Neuron (in vitro differentiated cells): ENCODE measurements at regions not wholly inside any gene's neighbourhood (a gene's known extent, or its start where the extent isn't known, plus 50 kb on each side); places are given as distances from the start of the nearest gene placed in this dataset.

Source experiments
- H2AFZ ChIP-seq: one replicate; pipeline ENCODE4 v1.6.1; 2013; ENCODE audit warnings: low read depth, mild to moderate bottlenecking, inconsistent platforms, low read length, moderate library complexity
- H3K27me3 ChIP-seq: one replicate; pipeline ENCODE4 v1.6.1; 2013; ENCODE audit warnings: low read length; ENCODE audit not compliant: insufficient read depth
- H3K36me3 ChIP-seq: one replicate; pipeline ENCODE4 v1.6.1; 2013; ENCODE audit warnings: low read length; ENCODE audit not compliant: insufficient read depth
- H3K4me1 ChIP-seq: one replicate; pipeline ENCODE4 v1.6.1; 2013; ENCODE audit warnings: low read length; ENCODE audit not compliant: insufficient read depth
- H3K4me3 ChIP-seq: 2 replicates; pipeline ENCODE4 v1.5.1; 2013; ENCODE audit warnings: mild to moderate bottlenecking, low read length, moderate library complexity
- H3K9me3 ChIP-seq: one replicate; pipeline ENCODE4 v1.6.1; 2013; ENCODE audit warnings: low read length

DNA sequence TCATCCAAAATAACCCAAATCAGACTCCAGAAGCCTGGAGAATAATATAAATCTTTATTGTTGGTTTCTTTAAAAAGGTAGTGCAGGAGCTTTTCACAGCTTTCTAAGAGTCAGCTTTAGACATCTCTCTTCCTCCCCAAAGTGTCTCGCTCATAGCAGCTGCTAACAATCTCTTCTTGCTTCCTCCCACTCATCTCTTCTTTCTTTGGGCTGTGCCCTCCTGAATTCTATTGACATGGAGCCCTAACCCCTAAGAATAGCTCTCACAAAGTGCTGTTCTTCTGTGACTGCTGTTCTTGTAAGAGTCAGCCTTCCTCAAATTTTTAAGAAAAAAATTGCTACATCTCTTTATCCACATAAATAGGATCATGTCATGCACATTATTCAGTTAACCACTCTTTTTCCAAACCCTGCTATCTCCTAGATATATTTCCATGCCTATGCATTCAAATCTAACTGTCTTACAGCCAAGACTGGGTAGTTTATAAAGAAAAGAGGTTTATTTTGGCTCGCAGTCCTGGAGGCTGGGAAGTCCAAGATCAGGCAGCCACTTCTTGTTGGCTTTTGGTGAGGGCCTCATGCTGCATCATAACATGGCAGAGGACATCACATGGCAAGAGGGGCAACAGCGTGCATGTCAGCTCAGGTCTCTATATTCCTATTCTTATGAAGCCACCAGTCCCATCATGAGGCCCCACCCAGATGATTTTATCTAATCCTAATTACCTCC lies 301.0 kb upstream of the POU3F1 start:
- Histone ChIP-seq H3K9me3 (peaks cover 3% of the 10 kb centered on the region), H3K27me3 (no peaks in the 10 kb centered on the region), H3K4me3 (no peak overlapping the region), H3K36me3 (no peaks in the 10 kb centered on the region), H2AFZ (no peak overlapping the region), H3K4me1 (peaks cover 5% of the 10 kb centered on the region)

DNA sequence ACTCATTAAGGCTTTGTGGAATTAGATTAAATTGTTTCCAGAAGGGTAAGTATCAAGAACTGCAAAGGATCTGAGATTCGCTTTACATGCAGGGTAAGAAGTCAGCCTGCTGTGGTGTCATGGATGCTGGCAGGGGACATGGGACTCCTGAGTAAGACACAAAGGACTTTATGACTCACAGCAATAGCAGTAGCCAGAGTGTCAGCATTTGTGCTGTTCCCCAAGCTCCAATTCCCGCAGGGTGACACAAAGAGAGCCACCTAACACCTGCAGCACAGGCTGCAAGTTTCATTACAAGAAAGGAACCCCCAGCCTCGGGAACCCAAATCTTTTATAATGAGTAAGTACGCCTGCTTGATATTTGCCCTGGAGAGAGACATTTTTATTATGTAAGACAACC lies 298.1 kb upstream of the POU3F1 start:
- Histone ChIP-seq H3K9me3 (peaks cover 3% of the 10 kb centered on the region), H3K4me3 (no peak overlapping the region), H2AFZ (no peak overlapping the region)

DNA sequence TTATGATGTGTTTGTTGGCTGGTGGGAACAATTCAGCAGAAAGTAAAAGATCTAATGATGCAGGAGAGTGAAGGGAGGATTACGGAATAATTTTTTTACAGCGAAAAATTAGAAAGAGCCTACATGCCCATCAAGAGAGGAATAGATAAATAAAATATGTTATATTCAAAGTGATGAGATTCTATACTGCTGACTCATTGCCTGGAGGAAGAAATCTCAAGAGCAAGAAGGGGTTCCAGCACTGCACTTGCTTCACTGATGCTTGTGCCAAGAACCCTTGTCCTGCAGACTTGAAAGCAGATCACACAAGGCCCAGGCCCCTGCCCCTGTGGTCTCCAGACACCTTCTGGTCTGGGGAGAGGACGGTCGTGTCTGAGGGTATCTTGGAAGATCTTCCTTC lies 295.1 kb upstream of the POU3F1 start:
- no peak overlapping the region for H2AFZ ChIP-seq
- H3K36me3 ChIP-seq: no peaks in the 10 kb centered on the region
- H3K4me3 ChIP-seq: no peak overlapping the region
- no peaks in the 10 kb centered on the region for H3K27me3 ChIP-seq
- H3K9me3 ChIP-seq: no peaks in the 10 kb centered on the region
- H3K4me1 ChIP-seq: peaks cover 5% of the 10 kb centered on the region

More for the DNA sequence above, 298.1 kb upstream of the POU3F1 start:
- Histone ChIP-seq H3K36me3 (no peaks in the 10 kb centered on the region), H3K27me3 (no peaks in the 10 kb centered on the region), H3K4me1 (peaks cover 5% of the 10 kb centered on the region)

DNA sequence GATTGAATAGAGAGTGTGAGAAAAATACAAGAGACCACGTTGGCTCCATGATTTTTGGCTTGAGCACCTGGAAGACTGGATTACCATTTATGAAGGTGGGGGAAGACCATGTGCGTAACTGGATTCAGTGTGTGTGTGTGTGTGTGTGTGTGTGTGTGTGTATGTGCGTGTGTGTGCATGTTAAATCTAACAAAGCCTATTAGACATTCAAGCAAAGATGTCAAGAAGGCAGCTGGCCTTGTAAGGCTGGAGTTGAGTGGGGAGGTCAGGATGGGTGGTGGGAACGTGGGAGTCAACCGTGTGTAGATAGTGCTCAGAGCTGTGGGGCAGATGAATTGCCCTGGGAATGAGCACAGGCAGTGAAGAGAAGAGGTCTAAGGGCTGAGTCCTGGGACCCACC lies 293.8 kb upstream of the POU3F1 start:
- H3K36me3 ChIP-seq: no peaks in the 10 kb centered on the region
- H3K27me3 ChIP-seq: no peaks in the 10 kb centered on the region
- H3K4me1 ChIP-seq: peaks cover 5% of the 10 kb centered on the region
- H3K9me3 ChIP-seq: no peaks in the 10 kb centered on the region
- no peak overlapping the region for H3K4me3 ChIP-seq
- no peak overlapping the region for H2AFZ ChIP-seq

DNA sequence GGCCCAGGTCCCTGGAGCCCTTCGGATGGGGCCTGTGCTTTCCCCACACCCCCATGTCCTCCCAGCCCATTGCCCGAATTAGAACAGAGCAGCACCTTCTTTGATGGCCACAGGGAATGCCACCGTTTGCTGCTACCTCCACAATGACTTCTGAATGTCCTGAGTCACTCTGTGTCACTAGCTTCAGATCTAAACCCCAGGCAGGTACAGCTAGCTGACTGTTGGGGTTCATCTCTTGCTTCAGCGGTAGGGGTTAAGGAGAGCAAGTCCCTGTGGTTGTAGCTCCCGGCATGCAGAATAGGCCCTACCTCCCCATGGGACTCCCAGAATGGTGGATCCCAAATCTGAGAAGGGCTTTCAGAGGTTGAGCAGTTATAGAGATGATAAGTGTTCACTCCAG lies 291.1 kb upstream of the POU3F1 start:
- peaks cover 2% of the 10 kb centered on the region for H3K9me3 ChIP-seq
- H3K4me1 ChIP-seq: no peaks in the 10 kb centered on the region
- H3K36me3 ChIP-seq: no peaks in the 10 kb centered on the region
- H3K4me3 ChIP-seq: no peak overlapping the region
- H2AFZ ChIP-seq: no peak overlapping the region
- no peaks in the 10 kb centered on the region for H3K27me3 ChIP-seq

DNA sequence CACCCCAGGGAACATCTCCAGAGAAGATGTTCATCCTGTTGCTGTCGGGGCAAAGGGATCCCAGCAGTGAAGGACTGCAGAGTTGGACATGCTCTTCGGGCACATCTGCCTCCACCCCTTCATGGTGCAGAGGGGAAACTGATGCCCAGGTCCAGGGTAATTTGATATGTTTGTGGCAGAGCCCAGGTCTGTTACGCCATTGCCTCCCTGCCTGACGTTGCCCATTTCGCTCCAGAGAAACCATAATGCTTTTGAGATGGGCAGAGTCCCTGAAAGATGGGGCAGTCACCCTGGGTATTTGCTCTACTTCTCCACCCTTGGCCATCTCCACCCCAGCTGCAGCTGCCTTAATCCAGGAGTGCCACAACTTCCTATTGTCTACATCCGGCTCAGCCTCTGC lies 290.4 kb upstream of the POU3F1 start:
- Histone ChIP-seq H3K4me3 (no peak overlapping the region), H3K36me3 (no peaks in the 10 kb centered on the region), H3K27me3 (no peaks in the 10 kb centered on the region), H2AFZ (no peak overlapping the region), H3K4me1 (no peaks in the 10 kb centered on the region), H3K9me3 (peaks cover 2% of the 10 kb centered on the region)

DNA sequence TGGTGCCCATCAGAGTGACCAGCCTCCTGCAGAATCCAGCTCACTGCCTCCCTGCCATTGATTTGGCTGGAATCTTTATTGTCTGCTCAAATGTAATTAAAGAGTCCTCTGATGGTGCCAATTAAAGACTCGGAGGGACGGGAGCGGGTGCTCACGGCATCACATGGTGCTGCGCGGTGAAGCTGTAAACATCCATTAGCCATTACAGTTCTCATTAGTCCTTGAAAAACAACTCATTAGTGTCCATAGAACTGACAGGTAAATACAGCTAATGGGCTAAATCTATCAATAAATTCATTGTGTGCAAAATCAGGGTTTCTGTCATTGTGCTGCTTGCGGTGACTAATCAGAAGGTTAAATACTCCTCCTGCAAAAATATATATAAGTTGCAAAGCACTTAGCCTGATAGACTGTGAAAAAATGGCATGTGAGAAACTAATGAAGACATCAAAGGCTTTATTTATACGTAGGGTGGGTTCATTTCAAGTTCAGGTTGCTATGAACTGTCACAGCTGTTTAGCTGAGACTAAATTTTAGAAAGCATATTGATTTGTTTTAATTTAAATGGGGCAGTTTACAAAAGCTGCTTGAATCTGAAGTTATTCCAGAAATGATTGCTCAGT lies 289.8 kb upstream of the POU3F1 start:
- H3K36me3 ChIP-seq: no peaks in the 10 kb centered on the region
- no peaks in the 10 kb centered on the region for H3K27me3 ChIP-seq
- no peak overlapping the region for H3K4me3 ChIP-seq

DNA sequence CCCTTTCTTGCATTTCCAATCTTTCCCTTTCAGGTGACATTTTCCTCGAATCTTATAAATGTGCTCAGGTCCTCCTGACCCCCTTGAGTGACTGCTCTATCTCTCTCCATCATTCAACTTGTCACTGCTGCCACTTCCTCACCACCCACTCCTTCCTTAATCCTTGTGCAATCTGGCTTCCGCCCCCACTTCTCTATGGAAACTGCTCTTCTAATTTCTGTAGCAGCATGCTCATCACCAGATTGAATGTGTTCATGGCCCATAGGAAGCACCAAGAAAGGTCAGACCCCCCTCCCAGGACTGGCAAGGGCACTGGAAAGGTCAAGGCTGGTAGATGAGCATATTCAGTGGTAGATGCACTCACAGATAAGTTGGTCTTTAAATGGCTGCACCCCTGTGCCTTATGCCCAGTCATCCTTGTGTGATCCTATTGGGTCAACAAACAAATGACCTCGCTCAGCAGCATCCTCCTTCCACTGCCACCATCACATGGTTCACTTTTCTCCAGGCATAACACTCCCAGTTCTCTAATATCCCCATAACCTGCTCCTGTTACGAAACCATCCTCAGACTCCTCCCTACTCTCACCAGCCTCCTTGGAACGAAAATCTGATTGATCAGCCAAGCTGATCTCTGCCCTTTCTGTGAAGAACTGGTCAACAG lies 288.5 kb upstream of the POU3F1 start:
- Histone ChIP-seq H2AFZ (no peak overlapping the region), H3K4me3 (no peak overlapping the region), H3K9me3 (peaks cover 2% of the 10 kb centered on the region), H3K36me3 (no peaks in the 10 kb centered on the region), H3K27me3 (no peaks in the 10 kb centered on the region), H3K4me1 (no peaks in the 10 kb centered on the region)

More for the DNA sequence above, 289.8 kb upstream of the POU3F1 start:
- Histone ChIP-seq H2AFZ (no peak overlapping the region), H3K9me3 (peaks cover 2% of the 10 kb centered on the region), H3K4me1 (no peaks in the 10 kb centered on the region)

DNA sequence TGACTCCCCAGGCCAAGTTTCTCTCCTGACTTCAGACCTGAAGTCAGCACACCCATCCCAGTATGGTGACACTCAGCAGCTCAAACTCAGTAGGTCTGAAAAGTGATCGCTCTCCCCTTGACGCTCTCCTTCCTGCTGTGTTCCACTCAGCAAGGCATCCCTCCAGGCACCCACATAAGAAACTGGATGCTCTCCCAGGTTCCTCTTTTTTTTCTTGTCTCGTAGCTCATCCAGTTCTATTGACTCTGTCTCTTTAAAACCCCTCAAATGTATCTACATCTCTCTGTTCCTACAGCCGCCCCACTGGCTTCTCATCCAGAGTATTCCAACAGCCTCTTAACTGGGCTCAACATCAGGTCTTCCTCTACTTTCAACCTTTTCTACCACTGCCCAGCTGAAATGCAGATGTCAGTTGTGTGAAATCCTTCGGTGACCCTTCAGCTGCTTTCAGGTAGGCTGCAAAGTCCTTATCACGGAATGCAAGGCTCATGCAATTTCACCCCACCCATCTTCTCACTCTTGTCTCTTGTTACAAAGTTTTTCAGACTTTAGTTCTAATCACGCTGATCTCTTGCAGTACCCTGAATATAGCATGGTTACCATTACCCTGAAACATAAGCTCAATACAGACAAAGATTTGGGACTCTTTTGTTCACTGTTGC lies 286.2 kb upstream of the POU3F1 start:
- Histone ChIP-seq H3K27me3 (no peaks in the 10 kb centered on the region), H3K36me3 (no peaks in the 10 kb centered on the region), H2AFZ (no peak overlapping the region), H3K9me3 (peaks cover 2% of the 10 kb centered on the region), H3K4me1 (no peaks in the 10 kb centered on the region), H3K4me3 (no peak overlapping the region)

DNA sequence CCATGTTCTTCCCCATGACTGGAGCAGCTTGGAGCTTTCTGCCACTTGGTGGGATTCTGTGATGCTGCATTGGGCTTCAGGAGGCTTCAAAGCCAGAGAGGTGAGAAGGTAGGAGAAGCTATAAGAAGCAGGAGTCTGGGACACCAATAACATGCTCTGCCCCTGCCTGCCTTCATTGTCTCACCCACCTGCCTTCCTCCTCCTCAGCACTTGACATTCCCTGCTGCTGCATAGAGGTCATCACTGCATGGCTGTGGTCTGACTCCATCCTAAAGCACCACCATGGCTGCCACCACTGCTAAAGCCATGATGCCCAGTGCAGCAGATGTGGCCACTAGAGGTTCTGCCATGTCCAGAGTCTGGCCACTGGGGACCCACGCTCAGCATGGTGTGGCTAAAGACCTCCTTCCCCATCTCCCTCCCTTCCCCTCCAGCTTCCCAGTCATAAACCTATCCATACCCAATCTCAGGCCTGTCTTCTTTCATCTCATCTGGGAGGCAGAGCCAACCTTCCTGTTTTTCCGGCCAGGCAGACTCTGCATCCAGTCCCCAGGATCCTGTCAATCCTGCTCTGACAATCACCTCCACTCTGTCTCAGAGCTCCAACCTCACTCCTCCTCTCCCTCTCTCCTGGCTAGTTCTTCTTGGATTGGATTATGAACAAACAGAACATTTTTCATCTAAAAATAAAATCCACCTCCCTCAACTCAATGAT lies 285.1 kb upstream of the POU3F1 start:
- Histone ChIP-seq H2AFZ (no peak overlapping the region), H3K27me3 (no peaks in the 10 kb centered on the region), H3K9me3 (peaks cover 2% of the 10 kb centered on the region), H3K4me1 (no peaks in the 10 kb centered on the region), H3K4me3 (no peak overlapping the region), H3K36me3 (no peaks in the 10 kb centered on the region)

DNA sequence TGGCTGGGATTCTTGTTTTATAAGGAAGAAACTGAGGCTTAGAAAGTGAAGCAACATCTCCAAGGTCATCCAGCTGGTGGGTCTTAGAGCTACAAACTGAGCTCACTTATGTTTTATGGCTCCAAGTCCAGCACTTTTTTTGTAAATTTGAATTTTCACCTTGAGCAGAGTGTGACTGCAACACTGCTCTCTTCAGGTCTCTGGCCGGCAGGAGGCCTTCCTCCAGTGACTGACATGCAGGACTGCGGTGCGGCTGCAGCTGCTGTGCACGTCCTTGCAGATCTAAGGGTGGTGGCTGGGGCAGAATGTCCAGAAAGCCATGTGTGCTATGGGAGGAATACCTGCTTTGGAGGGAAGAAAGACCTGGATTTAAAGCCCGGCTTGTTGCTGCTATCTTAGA lies 284.2 kb upstream of the POU3F1 start:
- H3K4me3 ChIP-seq: no peak overlapping the region
- H2AFZ ChIP-seq: no peak overlapping the region
- H3K4me1 ChIP-seq: no peaks in the 10 kb centered on the region
- peaks cover 2% of the 10 kb centered on the region for H3K9me3 ChIP-seq
- no peaks in the 10 kb centered on the region for H3K36me3 ChIP-seq
- no peaks in the 10 kb centered on the region for H3K27me3 ChIP-seq

DNA sequence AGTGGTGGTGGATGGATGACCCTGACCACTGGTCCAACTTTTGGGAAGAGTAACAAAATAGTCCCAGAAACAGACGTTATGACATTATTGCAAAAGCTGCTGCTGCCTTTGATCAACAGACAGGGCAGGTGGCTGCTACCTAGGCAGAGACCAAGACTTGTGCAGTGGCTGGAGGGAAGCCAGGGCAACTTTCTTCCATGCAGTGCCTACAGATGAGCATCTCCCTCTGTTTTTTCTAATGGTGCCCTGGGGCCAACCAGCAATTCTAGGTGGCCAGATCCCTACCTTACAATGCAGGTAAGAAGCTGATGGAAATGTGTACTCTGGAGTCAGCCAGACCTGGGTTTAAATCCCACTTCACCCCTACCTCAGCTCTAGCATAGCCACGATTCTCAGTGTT lies 283.1 kb upstream of the POU3F1 start:
- H3K4me3 ChIP-seq: no peak overlapping the region
- no peaks in the 10 kb centered on the region for H3K27me3 ChIP-seq
- H2AFZ ChIP-seq: no peak overlapping the region
- H3K9me3 ChIP-seq: peaks cover 3% of the 10 kb centered on the region
- H3K4me1 ChIP-seq: no peaks in the 10 kb centered on the region
- no peaks in the 10 kb centered on the region for H3K36me3 ChIP-seq
